ENCODE measurements at regions not wholly inside any gene's neighbourhood (a gene's known extent, or its start where the extent isn't known, plus 50 kb on each side); places are given as distances from the start of the nearest gene placed in this dataset.

DNA sequence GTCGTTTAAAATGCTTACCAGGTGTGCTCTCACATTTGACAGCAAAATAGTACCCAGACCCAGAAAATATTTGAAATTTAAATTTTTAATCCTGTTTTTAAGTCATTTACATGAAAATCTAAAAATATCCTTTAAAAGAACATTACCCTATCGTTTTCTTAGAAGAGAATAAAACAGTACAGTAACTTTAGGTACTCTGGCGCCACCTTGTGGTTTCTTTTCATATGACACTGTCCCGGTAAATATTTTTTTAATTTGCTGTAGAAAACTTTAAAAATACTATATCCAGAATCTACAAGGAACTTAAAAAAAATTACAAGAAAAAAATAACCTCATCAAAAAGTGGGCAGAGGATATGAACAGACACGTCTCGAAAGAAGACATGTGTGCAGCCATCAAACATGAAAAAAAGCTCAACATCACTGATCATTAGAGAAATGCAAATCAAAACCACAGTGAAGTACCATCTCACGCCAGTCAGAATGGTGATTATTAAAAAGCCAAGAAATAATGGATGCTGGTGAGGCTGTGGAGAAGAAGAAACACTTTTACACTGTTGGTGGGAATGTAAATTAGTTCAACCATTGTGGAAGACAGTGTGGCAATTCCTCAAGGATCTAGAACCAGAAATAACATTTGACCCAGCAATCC lies 129.2 kb downstream of the RGS21 start:
- intact Hi-C loops (cut with DNase I; ENCODE audit: low total_unique reads) = no loop called here
- peak in 1 of 2 donors; percentile 45 for DNase-seq (ENCODE audit: low spot score in 2 of 2)
- TF ChIP-seq, protein P1, sequence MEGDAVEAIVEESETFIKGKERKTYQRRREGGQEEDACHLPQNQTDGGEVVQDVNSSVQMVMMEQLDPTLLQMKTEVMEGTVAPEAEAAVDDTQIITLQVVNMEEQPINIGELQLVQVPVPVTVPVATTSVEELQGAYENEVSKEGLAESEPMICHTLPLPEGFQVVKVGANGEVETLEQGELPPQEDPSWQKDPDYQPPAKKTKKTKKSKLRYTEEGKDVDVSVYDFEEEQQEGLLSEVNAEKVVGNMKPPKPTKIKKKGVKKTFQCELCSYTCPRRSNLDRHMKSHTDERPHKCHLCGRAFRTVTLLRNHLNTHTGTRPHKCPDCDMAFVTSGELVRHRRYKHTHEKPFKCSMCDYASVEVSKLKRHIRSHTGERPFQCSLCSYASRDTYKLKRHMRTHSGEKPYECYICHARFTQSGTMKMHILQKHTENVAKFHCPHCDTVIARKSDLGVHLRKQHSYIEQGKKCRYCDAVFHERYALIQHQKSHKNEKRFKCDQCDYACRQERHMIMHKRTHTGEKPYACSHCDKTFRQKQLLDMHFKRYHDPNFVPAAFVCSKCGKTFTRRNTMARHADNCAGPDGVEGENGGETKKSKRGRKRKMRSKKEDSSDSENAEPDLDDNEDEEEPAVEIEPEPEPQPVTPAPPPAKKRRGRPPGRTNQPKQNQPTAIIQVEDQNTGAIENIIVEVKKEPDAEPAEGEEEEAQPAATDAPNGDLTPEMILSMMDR (IDR thresholded peaks at IDR 0.05) = peak in 1 of 3 donors; percentile 51
- TF ChIP-seq POLR2A (IDR thresholded peaks at IDR 0.05) = no peak
- H3K4me3 ChIP-seq (ENCODE audit: low read depth, poor library complexity, severe bottlenecking) = no peak overlapping the region
- WGBS, 2 donors = 10 to 12% methylated on average over 7 of the region's 7 CpGs

DNA sequence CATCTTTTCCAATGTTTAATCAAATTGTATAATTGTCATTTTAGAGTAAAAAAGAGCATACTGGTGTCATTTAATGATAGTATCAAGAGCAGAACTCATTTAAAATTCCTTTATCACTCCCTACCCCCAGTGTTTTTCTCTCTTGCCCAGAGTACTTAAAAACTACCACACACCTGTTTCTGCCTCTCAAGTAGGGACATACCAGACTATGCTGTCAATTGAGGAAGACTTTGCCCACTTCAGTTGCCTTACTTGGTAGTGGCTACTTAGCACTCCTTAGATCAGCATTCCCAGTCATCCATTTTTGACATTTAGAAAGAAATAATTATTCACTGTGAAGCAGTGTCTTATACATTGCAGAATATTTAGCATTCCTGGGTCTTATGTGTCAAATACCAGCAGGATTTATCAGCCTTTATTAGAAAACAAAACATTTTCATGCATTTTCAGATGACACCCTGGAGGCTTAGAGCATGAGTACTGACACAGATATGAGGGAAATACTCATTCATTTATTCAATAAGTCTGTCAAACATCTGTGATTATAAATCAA lies 127.5 kb upstream of the RGS1 start:
- intact Hi-C loops (cut with DNase I; ENCODE audit: low total_unique reads) = no loop called here
- no peak overlapping the region for H3K4me3 ChIP-seq (ENCODE audit: low read depth, poor library complexity, severe bottlenecking)
- no peak for TF ChIP-seq POLR2A (IDR thresholded peaks at IDR 0.05)
- TF ChIP-seq, protein P1 (IDR thresholded peaks at IDR 0.05) = no peak
- no peak for DNase-seq (ENCODE audit: low spot score in 2 of 2)

DNA sequence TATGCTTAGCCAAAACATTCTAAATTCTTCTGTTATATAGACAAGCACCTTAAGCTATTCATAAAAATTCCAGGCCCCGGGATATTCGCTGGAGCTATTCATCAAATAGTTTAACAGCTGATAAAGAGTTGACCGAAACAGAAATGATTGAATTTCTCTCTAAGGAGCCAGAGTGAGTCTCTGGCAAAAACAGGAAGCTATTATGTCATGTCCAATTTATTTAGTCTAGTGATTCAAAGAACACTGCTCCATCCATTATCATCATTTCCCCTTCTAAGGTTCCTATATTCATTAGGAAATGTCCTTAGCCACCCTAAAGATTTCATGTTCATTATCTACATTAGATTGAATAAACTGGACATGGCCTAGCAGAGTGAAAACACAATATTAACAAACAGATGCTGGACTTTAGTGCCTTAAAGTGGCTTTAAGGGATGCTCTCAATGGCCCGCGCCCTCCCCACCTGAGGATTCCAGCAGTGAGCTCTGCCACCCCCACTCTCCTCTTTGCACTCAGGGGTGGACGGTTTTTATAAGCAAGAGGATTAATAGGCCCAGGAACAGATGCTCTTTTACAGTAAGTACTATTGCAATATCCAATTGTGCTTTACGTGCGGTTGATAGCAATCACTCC lies 122.1 kb upstream of the RGS1 start:
- 81 to 85% methylated on average over 8 of the region's 8 CpGs for WGBS, 2 donors
- DNase-seq (ENCODE audit: low spot score in 2 of 2) = no peak
- TF ChIP-seq POLR2A (IDR thresholded peaks at IDR 0.05) = no peak
- TF ChIP-seq, protein P1 (IDR thresholded peaks at IDR 0.05) = no peak
- intact Hi-C loops (cut with DNase I; ENCODE audit: low total_unique reads) = no loop called here
- H3K4me3 ChIP-seq (ENCODE audit: low read depth, poor library complexity, severe bottlenecking) = no peak overlapping the region

DNA sequence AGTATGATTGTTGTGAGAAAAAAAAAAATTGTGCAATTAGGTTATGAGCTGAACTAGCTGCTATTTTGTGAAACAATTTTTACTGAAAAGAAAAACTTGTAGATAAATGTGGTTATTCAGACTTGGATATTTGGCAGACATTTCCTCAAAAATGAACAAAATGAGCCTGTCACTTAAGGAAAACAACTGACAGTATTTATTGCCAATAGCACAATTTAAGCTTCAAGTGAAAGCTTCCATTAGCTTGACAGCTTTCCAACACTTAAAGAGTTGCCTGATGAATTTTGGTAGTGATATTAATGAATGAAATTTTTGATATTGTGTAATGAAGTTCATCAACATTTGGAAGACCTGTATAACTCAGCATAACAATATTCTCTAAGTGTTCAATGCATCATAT lies 116.1 kb upstream of the RGS1 start:
- no peak for DNase-seq (ENCODE audit: low spot score in 2 of 2)
- TF ChIP-seq, protein P1 (IDR thresholded peaks at IDR 0.05) = no peak
- no peak for TF ChIP-seq POLR2A (IDR thresholded peaks at IDR 0.05)
- intact Hi-C loops (cut with DNase I; ENCODE audit: low total_unique reads) = no loop called here
- H3K4me3 ChIP-seq (ENCODE audit: low read depth, poor library complexity, severe bottlenecking) = no peak overlapping the region

DNA sequence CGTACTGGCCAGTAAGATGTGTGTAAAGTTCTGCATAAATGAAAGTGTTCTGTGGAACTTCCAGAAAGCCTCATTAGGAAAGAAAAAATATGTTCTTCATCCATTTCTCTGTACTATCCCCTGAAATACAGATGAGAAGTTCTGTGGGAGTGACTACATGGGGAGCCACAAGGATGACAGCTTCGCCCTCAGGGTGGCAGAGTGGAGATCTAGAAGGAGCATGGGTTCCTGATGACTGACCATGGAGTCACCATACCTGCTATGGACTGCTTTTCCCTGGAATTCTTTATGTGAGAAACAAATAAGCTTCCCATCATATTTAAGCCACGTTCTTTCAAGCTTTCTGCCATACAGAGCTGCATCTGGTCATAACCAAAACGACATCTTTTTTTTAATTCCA lies 113.9 kb upstream of the RGS1 start:
- DNase-seq (ENCODE audit: low spot score in 2 of 2) = no peak
- WGBS, 2 donors = 73 to 85% methylated on average over 4 of the region's 4 CpGs
- no peak overlapping the region for H3K4me3 ChIP-seq (ENCODE audit: low read depth, poor library complexity, severe bottlenecking)
- intact Hi-C loops (cut with DNase I; ENCODE audit: low total_unique reads) = no loop called here
- no peak for TF ChIP-seq POLR2A (IDR thresholded peaks at IDR 0.05)

DNA sequence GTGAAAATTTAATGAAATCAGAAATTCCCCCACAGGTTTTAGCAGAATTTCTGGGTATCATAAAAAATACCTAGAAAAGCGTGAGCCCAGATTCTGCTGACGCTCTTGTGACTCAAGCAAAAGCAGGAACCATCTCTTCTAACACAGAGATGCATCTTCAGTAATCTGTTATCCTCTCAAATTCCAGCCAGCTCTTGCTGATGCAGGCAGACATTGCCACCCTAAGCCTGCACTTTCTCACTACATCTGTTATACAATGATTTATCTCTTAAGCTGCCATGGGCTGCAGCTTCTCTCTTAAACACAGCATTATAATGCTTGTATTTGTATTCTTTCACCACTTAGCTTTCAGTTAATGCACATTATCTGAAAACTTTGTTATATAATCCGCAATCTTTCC lies 113.0 kb upstream of the RGS1 start:
- WGBS, 2 donors = 86 to 91% methylated on average over 3 of the region's 3 CpGs
- intact Hi-C loops (cut with DNase I; ENCODE audit: low total_unique reads) = no loop called here
- DNase-seq (ENCODE audit: low spot score in 2 of 2) = no peak
- no peak overlapping the region for H3K4me3 ChIP-seq (ENCODE audit: low read depth, poor library complexity, severe bottlenecking)
- TF ChIP-seq POLR2A (IDR thresholded peaks at IDR 0.05) = no peak
- TF ChIP-seq, protein P1 (IDR thresholded peaks at IDR 0.05) = no peak
